ENCODE measurements at regions not wholly inside any gene's neighbourhood (a gene's known extent, or its start where the extent isn't known, plus 50 kb on each side); places are given as distances from the start of the nearest gene placed in this dataset.

DNA sequence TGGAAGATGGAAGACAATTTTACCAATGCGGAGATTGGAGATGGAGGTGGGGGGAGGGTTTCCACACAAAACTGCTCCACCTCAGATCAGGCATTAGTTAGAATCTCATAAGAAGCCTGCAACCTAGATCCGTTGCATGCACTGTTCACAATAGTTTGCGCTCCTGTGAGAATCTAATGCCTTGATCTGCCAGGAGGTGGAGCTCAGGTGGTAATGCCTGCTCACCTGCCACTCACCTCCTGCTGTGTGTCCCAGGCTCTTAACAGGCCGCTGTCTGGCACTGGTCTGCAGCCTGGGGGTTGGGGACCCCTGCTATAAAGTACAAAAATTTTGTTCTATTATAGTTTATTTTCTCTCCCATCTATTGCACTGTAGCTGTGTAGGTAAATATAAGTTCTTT is 84.9 kb upstream of the FOXG1 start:
- no peak for TF ChIP-seq EZH2 (IDR thresholded peaks at IDR 0.05; ENCODE audit: insufficient read depth, low read length)
- TF ChIP-seq, protein P1, sequence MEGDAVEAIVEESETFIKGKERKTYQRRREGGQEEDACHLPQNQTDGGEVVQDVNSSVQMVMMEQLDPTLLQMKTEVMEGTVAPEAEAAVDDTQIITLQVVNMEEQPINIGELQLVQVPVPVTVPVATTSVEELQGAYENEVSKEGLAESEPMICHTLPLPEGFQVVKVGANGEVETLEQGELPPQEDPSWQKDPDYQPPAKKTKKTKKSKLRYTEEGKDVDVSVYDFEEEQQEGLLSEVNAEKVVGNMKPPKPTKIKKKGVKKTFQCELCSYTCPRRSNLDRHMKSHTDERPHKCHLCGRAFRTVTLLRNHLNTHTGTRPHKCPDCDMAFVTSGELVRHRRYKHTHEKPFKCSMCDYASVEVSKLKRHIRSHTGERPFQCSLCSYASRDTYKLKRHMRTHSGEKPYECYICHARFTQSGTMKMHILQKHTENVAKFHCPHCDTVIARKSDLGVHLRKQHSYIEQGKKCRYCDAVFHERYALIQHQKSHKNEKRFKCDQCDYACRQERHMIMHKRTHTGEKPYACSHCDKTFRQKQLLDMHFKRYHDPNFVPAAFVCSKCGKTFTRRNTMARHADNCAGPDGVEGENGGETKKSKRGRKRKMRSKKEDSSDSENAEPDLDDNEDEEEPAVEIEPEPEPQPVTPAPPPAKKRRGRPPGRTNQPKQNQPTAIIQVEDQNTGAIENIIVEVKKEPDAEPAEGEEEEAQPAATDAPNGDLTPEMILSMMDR (IDR thresholded peaks at IDR 0.05; ENCODE audit: insufficient read depth, low read depth, low read length), result no peak
- no peak overlapping the region for H3K27ac ChIP-seq (ENCODE audit: low read depth, low read length)
- Mint-ChIP-seq H3K36me3 (ENCODE audit: low read depth, unreplicated experiment) (no peaks in the 10 kb centered on the region), H3K27me3 (ENCODE audit: low read depth, unreplicated experiment) (no peaks in the 10 kb centered on the region), H3K27ac (ENCODE audit: unreplicated experiment) (no peak overlapping the region), H3K9me3 (ENCODE audit: unreplicated experiment) (peaks cover 7% of the 10 kb centered on the region), H3K4me3 (ENCODE audit: unreplicated experiment) (no peak overlapping the region), H3K4me1 (ENCODE audit: low read depth, unreplicated experiment) (peaks cover 8% of the 10 kb centered on the region)
- no peak overlapping the region for H3K9ac ChIP-seq (ENCODE audit: low read length)
- H3K9me3 ChIP-seq (ENCODE audit: insufficient read depth, low read depth, low read length), result no peaks in the 10 kb centered on the region
- no peak overlapping the region for H2AFZ ChIP-seq (ENCODE audit: low read depth, low read length)
- H3K4me1 ChIP-seq (ENCODE audit: insufficient read depth, low read length), result peaks cover 8% of the 10 kb centered on the region
- no peak overlapping the region for H3K4me3 ChIP-seq (ENCODE audit: insufficient read depth, low read depth, low read length)
- no peaks in the 10 kb centered on the region for H3K27me3 ChIP-seq (ENCODE audit: insufficient read depth, low read length)
- H3K4me2 ChIP-seq (ENCODE audit: low read length), result no peak overlapping the region
- H3K36me3 ChIP-seq (ENCODE audit: insufficient read depth, low read length), result no peaks in the 10 kb centered on the region
- no peaks in the 10 kb centered on the region for H4K20me1 ChIP-seq (ENCODE audit: insufficient read depth, low read length)
- FAIRE-seq, result no peak
- no peak for DNase-seq (ENCODE audit: low read depth)
- H3K79me2 ChIP-seq (ENCODE audit: insufficient read depth, low read length), result no peaks in the 10 kb centered on the region

DNA sequence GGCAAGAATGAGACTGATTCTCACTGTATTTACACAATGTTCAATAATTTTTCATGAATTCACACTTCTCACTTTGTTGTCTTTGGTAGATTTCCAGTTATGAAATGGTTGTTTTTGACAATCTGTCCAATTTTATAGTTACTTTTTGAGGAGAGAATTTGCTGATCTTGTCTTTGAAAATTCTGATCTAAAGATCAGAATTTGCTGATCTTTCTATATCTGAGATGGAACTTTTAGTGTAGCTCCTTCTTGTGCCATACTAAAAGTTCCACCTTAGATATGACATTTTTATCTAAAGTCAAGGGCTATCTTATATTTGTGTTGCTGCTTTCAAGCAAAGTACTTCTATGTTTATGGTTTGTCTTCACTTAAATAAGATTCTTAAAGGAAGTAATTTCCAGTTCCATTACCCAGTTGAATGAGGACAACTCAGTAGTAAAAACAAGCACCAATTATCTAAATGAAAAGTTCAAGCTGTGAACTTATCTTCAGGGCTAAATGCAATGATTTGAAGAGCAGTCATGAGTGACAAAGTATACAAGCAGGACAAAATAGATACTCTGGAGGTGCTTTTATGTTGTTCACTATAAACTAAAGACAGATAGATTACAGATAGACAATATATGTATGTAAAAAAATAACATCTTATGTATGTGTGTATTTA is 76.4 kb upstream of the FOXG1 start:
- no peak overlapping the region for H3K27ac Mint-ChIP-seq (ENCODE audit: unreplicated experiment)

DNA sequence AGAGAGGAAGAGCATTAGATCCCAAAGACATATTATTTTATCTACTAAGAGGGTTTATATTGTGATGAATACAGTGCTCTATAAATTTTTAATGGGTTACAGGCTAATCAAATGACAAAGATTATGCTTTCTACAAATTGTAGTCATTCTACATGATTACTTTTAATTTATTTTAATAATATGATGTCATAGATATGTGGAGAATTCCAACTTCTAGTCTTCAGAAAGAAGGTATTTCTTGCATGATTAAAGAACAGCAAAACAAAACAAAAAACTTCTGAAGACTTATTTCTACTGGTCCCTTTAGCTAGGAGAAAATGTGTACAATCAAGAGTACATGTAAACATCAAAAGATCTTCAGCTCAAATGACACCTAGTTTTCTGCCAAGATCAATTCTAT is 71.5 kb upstream of the FOXG1 start:
- H3K4me1 Mint-ChIP-seq (ENCODE audit: low read depth, unreplicated experiment), result no peaks in the 10 kb centered on the region
- H3K9me3 Mint-ChIP-seq (ENCODE audit: unreplicated experiment), result no peaks in the 10 kb centered on the region
- H3K27me3 Mint-ChIP-seq (ENCODE audit: low read depth, unreplicated experiment), result no peaks in the 10 kb centered on the region
- no peak overlapping the region for H3K4me3 Mint-ChIP-seq (ENCODE audit: unreplicated experiment)
- Histone ChIP-seq H3K9ac (ENCODE audit: low read length) (no peak overlapping the region), H2AFZ (ENCODE audit: low read depth, low read length) (no peak overlapping the region), H3K79me2 (ENCODE audit: insufficient read depth, low read length) (no peaks in the 10 kb centered on the region), H3K27ac (ENCODE audit: low read depth, low read length) (no peak overlapping the region), H4K20me1 (ENCODE audit: insufficient read depth, low read length) (no peaks in the 10 kb centered on the region), H3K27me3 (ENCODE audit: insufficient read depth, low read length) (no peaks in the 10 kb centered on the region), H3K4me2 (ENCODE audit: low read length) (no peak overlapping the region), H3K9me3 (ENCODE audit: insufficient read depth, low read depth, low read length) (no peaks in the 10 kb centered on the region), H3K4me3 (ENCODE audit: insufficient read depth, low read depth, low read length) (no peak overlapping the region), H3K4me1 (ENCODE audit: insufficient read depth, low read length) (no peaks in the 10 kb centered on the region), H3K36me3 (ENCODE audit: insufficient read depth, low read length) (no peaks in the 10 kb centered on the region)
- no peak for DNase-seq (ENCODE audit: low read depth)
- TF ChIP-seq EZH2 (IDR thresholded peaks at IDR 0.05; ENCODE audit: insufficient read depth, low read length), result no peak
- TF ChIP-seq, protein P1 (IDR thresholded peaks at IDR 0.05; ENCODE audit: insufficient read depth, low read depth, low read length), result no peak
- no peak for FAIRE-seq
- no peak overlapping the region for H3K27ac Mint-ChIP-seq (ENCODE audit: unreplicated experiment)
- H3K36me3 Mint-ChIP-seq (ENCODE audit: low read depth, unreplicated experiment), result no peaks in the 10 kb centered on the region

More for the DNA sequence above, 76.4 kb upstream of the FOXG1 start:
- no peak for DNase-seq (ENCODE audit: low read depth)
- Mint-ChIP-seq H3K4me3 (ENCODE audit: unreplicated experiment) (no peak overlapping the region), H3K4me1 (ENCODE audit: low read depth, unreplicated experiment) (peaks cover 2% of the 10 kb centered on the region), H3K36me3 (ENCODE audit: low read depth, unreplicated experiment) (no peaks in the 10 kb centered on the region), H3K9me3 (ENCODE audit: unreplicated experiment) (peaks cover 2% of the 10 kb centered on the region), H3K27me3 (ENCODE audit: low read depth, unreplicated experiment) (no peaks in the 10 kb centered on the region)
- Histone ChIP-seq H3K4me3 (ENCODE audit: insufficient read depth, low read depth, low read length) (no peak overlapping the region), H3K36me3 (ENCODE audit: insufficient read depth, low read length) (no peaks in the 10 kb centered on the region), H4K20me1 (ENCODE audit: insufficient read depth, low read length) (no peaks in the 10 kb centered on the region), H3K9me3 (ENCODE audit: insufficient read depth, low read depth, low read length) (no peaks in the 10 kb centered on the region), H2AFZ (ENCODE audit: low read depth, low read length) (no peak overlapping the region), H3K27ac (ENCODE audit: low read depth, low read length) (no peak overlapping the region), H3K9ac (ENCODE audit: low read length) (no peak overlapping the region), H3K79me2 (ENCODE audit: insufficient read depth, low read length) (no peaks in the 10 kb centered on the region), H3K4me2 (ENCODE audit: low read length) (no peak overlapping the region), H3K4me1 (ENCODE audit: insufficient read depth, low read length) (no peaks in the 10 kb centered on the region), H3K27me3 (ENCODE audit: insufficient read depth, low read length) (no peaks in the 10 kb centered on the region)
- TF ChIP-seq EZH2 (IDR thresholded peaks at IDR 0.05; ENCODE audit: insufficient read depth, low read length), result no peak
- TF ChIP-seq, protein P1 (IDR thresholded peaks at IDR 0.05; ENCODE audit: insufficient read depth, low read depth, low read length), result no peak
- no peak for FAIRE-seq
